ENCODE measurements at regions not wholly inside any gene's neighbourhood (a gene's known extent, or its start where the extent isn't known, plus 50 kb on each side); places are given as distances from the start of the nearest gene placed in this dataset.

- DNase-seq (ENCODE audit: low spot score), result peak; percentile 6
Observed at GRCh38 chr4:173924561-173924960, 358.9 kb downstream of the FBXO8 start.

GRCh38 chr4:173919861-173920260 lies 363.6 kb downstream of the FBXO8 start:
- DNase-seq (ENCODE audit: low spot score), result no peak

- DNase-seq (ENCODE audit: low spot score), result no peak
Observed at GRCh38 chr4:173919196-173919595, 364.3 kb downstream of the FBXO8 start.

- no peak for DNase-seq (ENCODE audit: low spot score)
Observed at GRCh38 chr4:173917255-173917960, 366.1 kb downstream of the FBXO8 start.

GRCh38 chr4:173913496-173913895 lies 370.0 kb downstream of the FBXO8 start:
- DNase-seq (ENCODE audit: low spot score), result no peak

GRCh38 chr4:173912384-173912783 lies 371.1 kb downstream of the FBXO8 start:
- DNase-seq (ENCODE audit: low spot score), result no peak

- no peak for DNase-seq (ENCODE audit: low spot score)
Observed at GRCh38 chr4:173910891-173911290, 372.6 kb downstream of the FBXO8 start.

- DNase-seq (ENCODE audit: low spot score), result no peak
Observed at GRCh38 chr4:173909294-173909693, 374.2 kb downstream of the FBXO8 start.

- no peak for DNase-seq (ENCODE audit: low spot score)
Observed at GRCh38 chr4:173899813-173900212, 369.8 kb upstream of the HAND2 start.

GRCh38 chr4:173891072-173891471 lies 361.0 kb upstream of the HAND2 start:
- DNase-seq (ENCODE audit: low spot score), result no peak

- DNase-seq (ENCODE audit: low spot score), result no peak
Observed at GRCh38 chr4:173883821-173884220, 353.8 kb upstream of the HAND2 start.

- no peak for DNase-seq (ENCODE audit: low spot score)
Observed at GRCh38 chr4:173880897-173881296, 350.9 kb upstream of the HAND2 start.

GRCh38 chr4:173879509-173879908 lies 349.5 kb upstream of the HAND2 start:
- no peak for DNase-seq (ENCODE audit: low spot score)

GRCh38 chr4:173878701-173879100 lies 348.7 kb upstream of the HAND2 start:
- DNase-seq (ENCODE audit: low spot score), result no peak

- DNase-seq (ENCODE audit: low spot score), result no peak
Observed at GRCh38 chr4:173871643-173872042, 341.6 kb upstream of the HAND2 start.

GRCh38 chr4:173866322-173867026 lies 336.4 kb upstream of the HAND2 start:
- no peak for DNase-seq (ENCODE audit: low spot score)

- no peak for DNase-seq (ENCODE audit: low spot score)
Observed at GRCh38 chr4:173862754-173863153, 332.7 kb upstream of the HAND2 start.

GRCh38 chr4:173860094-173860493 lies 330.1 kb upstream of the HAND2 start:
- DNase-seq (ENCODE audit: low spot score), result no peak

GRCh38 chr4:173859091-173859713 lies 329.2 kb upstream of the HAND2 start:
- DNase-seq (ENCODE audit: low spot score), result no peak

GRCh38 chr4:173858471-173858870 lies 328.4 kb upstream of the HAND2 start:
- no peak for DNase-seq (ENCODE audit: low spot score)

GRCh38 chr4:173857828-173858227 lies 327.8 kb upstream of the HAND2 start:
- no peak for DNase-seq (ENCODE audit: low spot score)

- no peak for DNase-seq (ENCODE audit: low spot score)
Observed at GRCh38 chr4:173855015-173855414, 325.0 kb upstream of the HAND2 start.

- DNase-seq (ENCODE audit: low spot score), result no peak
Observed at GRCh38 chr4:173852775-173853174, 322.7 kb upstream of the HAND2 start.
